ENCODE measurements at regions not wholly inside any gene's neighbourhood (a gene's known extent, or its start where the extent isn't known, plus 50 kb on each side); places are given as distances from the start of the nearest gene placed in this dataset.

GRCh38 chr1:112040891-112041740, 51.6 kb upstream of the KCND3 start:
- no peak for DNase-seq (ENCODE audit: low spot score)
- no peak overlapping the region for H3K4me3 Mint-ChIP-seq (ENCODE audit: low read depth)
- no peak overlapping the region for H3K27ac Mint-ChIP-seq
- intact Hi-C loops (cut with micrococcal nuclease) = no loop called here
- no peaks in the 10 kb centered on the region for H3K4me1 Mint-ChIP-seq (ENCODE audit: low read depth)
- no peaks in the 10 kb centered on the region for H3K36me3 Mint-ChIP-seq (ENCODE audit: low read depth)
- H3K27me3 Mint-ChIP-seq (ENCODE audit: low read depth) = no peaks in the 10 kb centered on the region
- no peaks in the 10 kb centered on the region for H3K9me3 Mint-ChIP-seq

- no peak for DNase-seq (ENCODE audit: low spot score)
- Mint-ChIP-seq H3K9me3 (no peaks in the 10 kb centered on the region), H3K4me1 (ENCODE audit: low read depth) (no peaks in the 10 kb centered on the region), H3K27ac (no peak overlapping the region), H3K4me3 (ENCODE audit: low read depth) (no peak overlapping the region), H3K36me3 (ENCODE audit: low read depth) (no peaks in the 10 kb centered on the region), H3K27me3 (ENCODE audit: low read depth) (peaks cover 2% of the 10 kb centered on the region)
- intact Hi-C loops (cut with micrococcal nuclease) = no loop called here
Measured at GRCh38 chr1:112043901-112044300, 54.4 kb upstream of the KCND3 start.

GRCh38 chr1:112044745-112045144, 55.3 kb upstream of the KCND3 start:
- no peaks in the 10 kb centered on the region for H3K9me3 Mint-ChIP-seq
- H3K27me3 Mint-ChIP-seq (ENCODE audit: low read depth) = peaks cover 2% of the 10 kb centered on the region
- no peaks in the 10 kb centered on the region for H3K4me1 Mint-ChIP-seq (ENCODE audit: low read depth)
- intact Hi-C loops (cut with micrococcal nuclease) = no loop called here
- no peak overlapping the region for H3K4me3 Mint-ChIP-seq (ENCODE audit: low read depth)
- DNase-seq (ENCODE audit: low spot score) = no peak
- H3K27ac Mint-ChIP-seq = no peak overlapping the region
- H3K36me3 Mint-ChIP-seq (ENCODE audit: low read depth) = no peaks in the 10 kb centered on the region

- Mint-ChIP-seq H3K9me3 (no peaks in the 10 kb centered on the region), H3K27me3 (ENCODE audit: low read depth) (peaks cover 8% of the 10 kb centered on the region), H3K27ac (no peak overlapping the region), H3K4me1 (ENCODE audit: low read depth) (no peaks in the 10 kb centered on the region), H3K4me3 (ENCODE audit: low read depth) (no peak overlapping the region), H3K36me3 (ENCODE audit: low read depth) (no peaks in the 10 kb centered on the region)
- DNase-seq (ENCODE audit: low spot score) = no peak
- intact Hi-C loops (cut with micrococcal nuclease) = no loop called here
Measured at GRCh38 chr1:112046630-112047029, 57.2 kb upstream of the KCND3 start.

- intact Hi-C loops (cut with micrococcal nuclease) = no loop called here
- no peak overlapping the region for H3K4me3 Mint-ChIP-seq (ENCODE audit: low read depth)
- H3K4me1 Mint-ChIP-seq (ENCODE audit: low read depth) = no peaks in the 10 kb centered on the region
- no peak for DNase-seq (ENCODE audit: low spot score)
- no peaks in the 10 kb centered on the region for H3K36me3 Mint-ChIP-seq (ENCODE audit: low read depth)
- no peaks in the 10 kb centered on the region for H3K9me3 Mint-ChIP-seq
- no peak overlapping the region for H3K27ac Mint-ChIP-seq
- peaks cover 8% of the 10 kb centered on the region for H3K27me3 Mint-ChIP-seq (ENCODE audit: low read depth)
Measured at GRCh38 chr1:112048421-112048820, 59.0 kb upstream of the KCND3 start.

- H3K4me1 Mint-ChIP-seq (ENCODE audit: low read depth) = no peaks in the 10 kb centered on the region
- no peaks in the 10 kb centered on the region for H3K36me3 Mint-ChIP-seq (ENCODE audit: low read depth)
- no peak overlapping the region for H3K4me3 Mint-ChIP-seq (ENCODE audit: low read depth)
- DNase-seq (ENCODE audit: low spot score) = no peak
- no peaks in the 10 kb centered on the region for H3K9me3 Mint-ChIP-seq
- no peak overlapping the region for H3K27ac Mint-ChIP-seq
- intact Hi-C loops (cut with micrococcal nuclease) = no loop called here
- H3K27me3 Mint-ChIP-seq (ENCODE audit: low read depth) = peaks cover 6% of the 10 kb centered on the region
Measured at GRCh38 chr1:112054510-112054909, 65.0 kb upstream of the KCND3 start.

GRCh38 chr1:112056354-112056753, 66.9 kb upstream of the KCND3 start:
- DNase-seq (ENCODE audit: low spot score) = no peak
- no peaks in the 10 kb centered on the region for H3K4me1 Mint-ChIP-seq (ENCODE audit: low read depth)
- H3K27me3 Mint-ChIP-seq (ENCODE audit: low read depth) = no peaks in the 10 kb centered on the region
- no peak overlapping the region for H3K4me3 Mint-ChIP-seq (ENCODE audit: low read depth)
- intact Hi-C loops (cut with micrococcal nuclease) = no loop called here
- H3K27ac Mint-ChIP-seq = no peak overlapping the region
- H3K9me3 Mint-ChIP-seq = no peaks in the 10 kb centered on the region
- H3K36me3 Mint-ChIP-seq (ENCODE audit: low read depth) = no peaks in the 10 kb centered on the region

- H3K27me3 Mint-ChIP-seq (ENCODE audit: low read depth) = peaks cover 2% of the 10 kb centered on the region
- H3K9me3 Mint-ChIP-seq = no peaks in the 10 kb centered on the region
- no peaks in the 10 kb centered on the region for H3K4me1 Mint-ChIP-seq (ENCODE audit: low read depth)
- no peak overlapping the region for H3K4me3 Mint-ChIP-seq (ENCODE audit: low read depth)
- H3K27ac Mint-ChIP-seq = no peak overlapping the region
- no peak for DNase-seq (ENCODE audit: low spot score)
- H3K36me3 Mint-ChIP-seq (ENCODE audit: low read depth) = no peaks in the 10 kb centered on the region
- intact Hi-C loops (cut with micrococcal nuclease) = no loop called here
Measured at GRCh38 chr1:112057736-112058135, 68.3 kb upstream of the KCND3 start.

GRCh38 chr1:112058815-112059450, 69.5 kb upstream of the KCND3 start:
- DNase-seq (ENCODE audit: low spot score) = no peak
- intact Hi-C loops (cut with micrococcal nuclease) = no loop called here
- Mint-ChIP-seq H3K4me3 (ENCODE audit: low read depth) (no peak overlapping the region), H3K9me3 (no peaks in the 10 kb centered on the region), H3K36me3 (ENCODE audit: low read depth) (no peaks in the 10 kb centered on the region), H3K27me3 (ENCODE audit: low read depth) (peaks cover 2% of the 10 kb centered on the region), H3K27ac (no peak overlapping the region), H3K4me1 (ENCODE audit: low read depth) (no peaks in the 10 kb centered on the region)

- no peak overlapping the region for H3K4me3 Mint-ChIP-seq (ENCODE audit: low read depth)
- no peak overlapping the region for H3K27ac Mint-ChIP-seq
- H3K4me1 Mint-ChIP-seq (ENCODE audit: low read depth) = no peaks in the 10 kb centered on the region
- H3K27me3 Mint-ChIP-seq (ENCODE audit: low read depth) = peaks cover 2% of the 10 kb centered on the region
- no peaks in the 10 kb centered on the region for H3K36me3 Mint-ChIP-seq (ENCODE audit: low read depth)
- no peak for DNase-seq (ENCODE audit: low spot score)
- intact Hi-C loops (cut with micrococcal nuclease) = no loop called here
- H3K9me3 Mint-ChIP-seq = no peaks in the 10 kb centered on the region
Measured at GRCh38 chr1:112059679-112060078, 70.2 kb upstream of the KCND3 start.

GRCh38 chr1:112060261-112060660, 70.8 kb upstream of the KCND3 start:
- H3K4me3 Mint-ChIP-seq (ENCODE audit: low read depth) = no peak overlapping the region
- no peaks in the 10 kb centered on the region for H3K9me3 Mint-ChIP-seq
- intact Hi-C loops (cut with micrococcal nuclease) = no loop called here
- no peak for DNase-seq (ENCODE audit: low spot score)
- H3K36me3 Mint-ChIP-seq (ENCODE audit: low read depth) = no peaks in the 10 kb centered on the region
- H3K27me3 Mint-ChIP-seq (ENCODE audit: low read depth) = peaks cover 3% of the 10 kb centered on the region
- H3K4me1 Mint-ChIP-seq (ENCODE audit: low read depth) = no peaks in the 10 kb centered on the region
- H3K27ac Mint-ChIP-seq = no peak overlapping the region

GRCh38 chr1:112061056-112061455, 71.6 kb upstream of the KCND3 start:
- Mint-ChIP-seq H3K9me3 (no peaks in the 10 kb centered on the region), H3K27me3 (ENCODE audit: low read depth) (peaks cover 4% of the 10 kb centered on the region), H3K4me1 (ENCODE audit: low read depth) (no peaks in the 10 kb centered on the region), H3K4me3 (ENCODE audit: low read depth) (no peak overlapping the region), H3K27ac (no peak overlapping the region), H3K36me3 (ENCODE audit: low read depth) (no peaks in the 10 kb centered on the region)
- intact Hi-C loops (cut with micrococcal nuclease) = no loop called here
- no peak for DNase-seq (ENCODE audit: low spot score)

GRCh38 chr1:112061901-112062320, 72.4 kb upstream of the KCND3 start:
- intact Hi-C loops (cut with micrococcal nuclease) = no loop called here
- Mint-ChIP-seq H3K36me3 (ENCODE audit: low read depth) (no peaks in the 10 kb centered on the region), H3K4me3 (ENCODE audit: low read depth) (no peak overlapping the region), H3K27ac (no peak overlapping the region), H3K27me3 (ENCODE audit: low read depth) (peaks cover 4% of the 10 kb centered on the region), H3K4me1 (ENCODE audit: low read depth) (no peaks in the 10 kb centered on the region), H3K9me3 (no peaks in the 10 kb centered on the region)
- DNase-seq (ENCODE audit: low spot score) = no peak
